H1 (cell line): ENCODE measurements at regions not wholly inside any gene's neighbourhood (a gene's known extent, or its start where the extent isn't known, plus 50 kb on each side); places are given as distances from the start of the nearest gene placed in this dataset.

Experiments used
- CEBPB ChIP-seq: IDR thresholded peaks from 2 replicates; pipeline ENCODE4 v1.6.1; 2012; ENCODE audit warnings: low read depth, low read length
- CTCF ChIP-seq, 3 experiments: IDR thresholded peaks; 1 replicate in 2 of 3; 2 replicates in 1 of 3; pipeline versions ENCODE4 v1.5.1 to v1.6.1; 2011; ENCODE audit warnings: low read length in 3 of 3, mild to moderate bottlenecking in 3 of 3, inconsistent platforms in 2 of 3, low read depth in 1 of 3, moderate library complexity in 1 of 3; ENCODE audit not compliant: insufficient read depth in 1 of 3; ENCODE audit errors: control extremely low read depth in 1 of 3
- MAX ChIP-seq: IDR thresholded peaks from 2 replicates; pipeline ENCODE4 v1.6.1; 2012; ENCODE audit warnings: inconsistent platforms
- RBBP5 ChIP-seq: IDR thresholded peaks from 2 replicates; pipeline ENCODE4 v1.7.1; 2012; ENCODE audit warnings: low read depth, mild to moderate bottlenecking, inconsistent platforms, low read length, moderate library complexity, borderline replicate concordance
- RXRA ChIP-seq: IDR thresholded peaks from 2 replicates; pipeline ENCODE4 v1.6.1; 2011; ENCODE audit warnings: low read depth, mild to moderate bottlenecking, low read length, moderate library complexity; ENCODE audit not compliant: insufficient read depth
- SP1 ChIP-seq: IDR thresholded peaks from 2 replicates; pipeline ENCODE4 v1.6.1; 2011; ENCODE audit warnings: low read depth, low read length
- SP2 ChIP-seq: IDR thresholded peaks from 2 replicates; pipeline ENCODE4 v1.6.1; 2012; ENCODE audit warnings: mild to moderate bottlenecking, low read length, inconsistent platforms
- TCF12 ChIP-seq: IDR thresholded peaks from 2 replicates; pipeline ENCODE4 v1.6.1; 2011; ENCODE audit warnings: low read depth, mild to moderate bottlenecking, low read length
- USF2 ChIP-seq: IDR thresholded peaks from 2 replicates; pipeline ENCODE4 v1.6.1; 2011; ENCODE audit warnings: low read length, improper control_type of control experiment
- YY1 ChIP-seq: IDR thresholded peaks from 2 replicates; pipeline ENCODE4 v1.6.1; 2011; ENCODE audit warnings: low read depth, mild to moderate bottlenecking, low read length

GRCh38 chr12:86530996-86531655 lies 274.9 kb upstream of the MGAT4C start:
- TF ChIP-seq MAX (no peak), CEBPB (no peak), CTCF (IDR thresholded peaks at IDR 0.05; ENCODE audit: control extremely low read depth in 1 of 3, insufficient read depth in 1 of 3, low read depth in 1 of 3, low read length in 3 of 3) (no peak), TCF12 (no peak), RBBP5 (no peak), YY1 (no peak), RXRA (no peak), USF2 (no peak), SP2 (no peak), SP1 (no peak)
